ENCODE measurements at regions not wholly inside any gene's neighbourhood (a gene's known extent, or its start where the extent isn't known, plus 50 kb on each side); places are given as distances from the start of the nearest gene placed in this dataset.
"Not testable (repeated sequence)": the region's sequence is repeated elsewhere in the genome, so short reads cannot be mapped to it uniquely, and the experiment has no call there.

GRCh38 chr10:34895977-34896376 lies 80.9 kb upstream of the PARD3 start:
- no peak overlapping the region for H3K27ac ChIP-seq
- no peak overlapping the region for H3K4me3 ChIP-seq
- no peaks in the 10 kb centered on the region for H3K9me3 ChIP-seq
- no peaks in the 10 kb centered on the region for H3K4me1 ChIP-seq
- no peak for DNase-seq (ENCODE audit: low spot score)
- H3K36me3 ChIP-seq: no peaks in the 10 kb centered on the region
- no peak for TF ChIP-seq CTCF (IDR thresholded peaks at IDR 0.05)
- H3K27me3 ChIP-seq: no peaks in the 10 kb centered on the region

GRCh38 chr10:34895046-34895445 lies 80.0 kb upstream of the PARD3 start:
- not testable (repeated sequence) for H3K9me3 ChIP-seq; H3K4me3 ChIP-seq; DNase-seq (ENCODE audit: low spot score); H3K4me1 ChIP-seq; H3K36me3 ChIP-seq; H3K27ac ChIP-seq; H3K27me3 ChIP-seq

GRCh38 chr10:34892521-34892920 lies 77.4 kb upstream of the PARD3 start:
- H3K36me3 ChIP-seq; H3K27me3 ChIP-seq; DNase-seq (ENCODE audit: low spot score); H3K4me1 ChIP-seq; H3K9me3 ChIP-seq; H3K4me3 ChIP-seq; H3K27ac ChIP-seq: not testable (repeated sequence)

- no peak for TF ChIP-seq CTCF (IDR thresholded peaks at IDR 0.05)
- Histone ChIP-seq H3K36me3 (no peaks in the 10 kb centered on the region), H3K9me3 (no peaks in the 10 kb centered on the region), H3K4me1 (no peaks in the 10 kb centered on the region), H3K4me3 (no peak overlapping the region), H3K27ac (no peak overlapping the region), H3K27me3 (no peaks in the 10 kb centered on the region)
- DNase-seq (ENCODE audit: low spot score): no peak
These were observed 75.8 kb upstream of the PARD3 start for GRCh38 chr10:34890939-34891338.

GRCh38 chr10:34889004-34889869 lies 74.1 kb upstream of the PARD3 start:
- Histone ChIP-seq H3K4me3 (no peak overlapping the region), H3K36me3 (no peaks in the 10 kb centered on the region), H3K27me3 (no peaks in the 10 kb centered on the region), H3K27ac (no peak overlapping the region), H3K9me3 (no peaks in the 10 kb centered on the region), H3K4me1 (no peaks in the 10 kb centered on the region)
- TF ChIP-seq CTCF (IDR thresholded peaks at IDR 0.05): no peak
- no peak for DNase-seq (ENCODE audit: low spot score)

GRCh38 chr10:34886906-34887642 lies 72.0 kb upstream of the PARD3 start:
- Histone ChIP-seq H3K27ac (no peak overlapping the region), H3K27me3 (no peaks in the 10 kb centered on the region), H3K9me3 (no peaks in the 10 kb centered on the region), H3K4me3 (no peak overlapping the region), H3K36me3 (no peaks in the 10 kb centered on the region), H3K4me1 (no peaks in the 10 kb centered on the region)
- TF ChIP-seq CTCF (IDR thresholded peaks at IDR 0.05): no peak
- no peak for DNase-seq (ENCODE audit: low spot score)
